ENCODE measurements at regions not wholly inside any gene's neighbourhood (a gene's known extent, or its start where the extent isn't known, plus 50 kb on each side); places are given as distances from the start of the nearest gene placed in this dataset.

GRCh38 chr6:134744301-134744700, 205.6 kb downstream of the ALDH8A1 start:
- no peak overlapping the region for H3K4me3 ChIP-seq (ENCODE audit: control insufficient read depth, low read depth, low read length)
- peak; percentile 12 for DNase-seq (ENCODE audit: low read depth)
- TF ChIP-seq, protein P1, sequence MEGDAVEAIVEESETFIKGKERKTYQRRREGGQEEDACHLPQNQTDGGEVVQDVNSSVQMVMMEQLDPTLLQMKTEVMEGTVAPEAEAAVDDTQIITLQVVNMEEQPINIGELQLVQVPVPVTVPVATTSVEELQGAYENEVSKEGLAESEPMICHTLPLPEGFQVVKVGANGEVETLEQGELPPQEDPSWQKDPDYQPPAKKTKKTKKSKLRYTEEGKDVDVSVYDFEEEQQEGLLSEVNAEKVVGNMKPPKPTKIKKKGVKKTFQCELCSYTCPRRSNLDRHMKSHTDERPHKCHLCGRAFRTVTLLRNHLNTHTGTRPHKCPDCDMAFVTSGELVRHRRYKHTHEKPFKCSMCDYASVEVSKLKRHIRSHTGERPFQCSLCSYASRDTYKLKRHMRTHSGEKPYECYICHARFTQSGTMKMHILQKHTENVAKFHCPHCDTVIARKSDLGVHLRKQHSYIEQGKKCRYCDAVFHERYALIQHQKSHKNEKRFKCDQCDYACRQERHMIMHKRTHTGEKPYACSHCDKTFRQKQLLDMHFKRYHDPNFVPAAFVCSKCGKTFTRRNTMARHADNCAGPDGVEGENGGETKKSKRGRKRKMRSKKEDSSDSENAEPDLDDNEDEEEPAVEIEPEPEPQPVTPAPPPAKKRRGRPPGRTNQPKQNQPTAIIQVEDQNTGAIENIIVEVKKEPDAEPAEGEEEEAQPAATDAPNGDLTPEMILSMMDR (conservative IDR thresholded peaks at IDR 0.05; ENCODE audit: control insufficient read depth, insufficient read depth, low read depth, low read length): no peak

GRCh38 chr6:134741200-134741536, 208.7 kb downstream of the ALDH8A1 start:
- TF ChIP-seq, protein P1 (conservative IDR thresholded peaks at IDR 0.05; ENCODE audit: control insufficient read depth, insufficient read depth, low read depth, low read length): no peak
- no peak for DNase-seq (ENCODE audit: low read depth)
- no peak overlapping the region for H3K4me3 ChIP-seq (ENCODE audit: control insufficient read depth, low read depth, low read length)

DNA sequence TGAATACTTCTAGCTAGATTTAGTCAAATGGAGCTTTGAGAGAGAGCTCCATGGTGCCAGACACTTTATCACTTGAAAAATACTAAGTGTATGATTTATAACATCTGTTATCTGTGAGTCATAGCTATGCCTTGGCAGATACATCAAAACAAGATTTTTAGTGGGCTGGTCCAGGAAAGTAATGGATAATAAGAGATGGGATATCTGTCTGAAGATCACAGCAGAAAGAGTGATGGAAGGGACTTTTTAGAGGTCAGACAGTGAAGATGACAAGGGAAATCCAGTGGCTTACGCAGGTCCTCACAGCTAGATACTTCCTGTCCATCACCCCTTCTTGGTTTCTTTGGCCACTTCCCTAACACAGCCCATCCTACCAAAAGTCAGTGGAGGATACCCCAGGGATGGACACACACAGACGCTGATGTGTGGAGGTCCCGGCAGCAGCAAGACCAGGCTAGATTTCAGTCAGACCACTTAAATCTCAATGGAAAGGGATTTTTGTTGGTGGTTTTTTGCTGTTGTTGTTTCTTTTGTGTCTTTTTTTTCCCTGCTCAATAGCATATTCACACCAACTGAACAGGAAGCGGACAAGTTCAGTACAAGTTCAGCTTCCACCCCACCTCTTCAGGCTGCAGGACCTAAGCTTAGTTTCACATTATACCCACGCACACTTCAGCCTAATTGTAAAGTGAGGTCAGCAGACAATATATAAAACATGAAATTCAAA, 209.3 kb downstream of the ALDH8A1 start:
- no peak overlapping the region for H3K4me3 ChIP-seq (ENCODE audit: control insufficient read depth, low read depth, low read length)
- TF ChIP-seq, protein P1 (conservative IDR thresholded peaks at IDR 0.05; ENCODE audit: control insufficient read depth, insufficient read depth, low read depth, low read length): no peak
- peak; percentile 61 for DNase-seq (ENCODE audit: low read depth)

DNA sequence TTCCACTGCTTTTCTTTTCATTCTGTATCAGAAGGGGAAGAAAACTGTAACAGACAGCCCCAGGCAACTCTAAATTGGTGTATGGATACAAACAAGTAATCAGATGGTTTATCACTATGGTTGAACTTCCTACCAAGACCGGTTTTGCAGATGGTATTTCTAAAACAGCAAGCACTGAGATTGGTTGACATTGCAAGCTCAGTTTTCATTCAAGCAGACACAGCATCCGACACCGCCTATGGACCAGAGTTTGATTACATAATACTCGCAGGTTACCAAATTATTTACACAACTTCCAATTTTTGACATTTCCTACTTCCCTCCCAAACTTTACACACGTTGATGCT, 209.9 kb downstream of the ALDH8A1 start:
- H3K4me3 ChIP-seq (ENCODE audit: control insufficient read depth, low read depth, low read length): no peak overlapping the region
- TF ChIP-seq, protein P1 (conservative IDR thresholded peaks at IDR 0.05; ENCODE audit: control insufficient read depth, insufficient read depth, low read depth, low read length): no peak
- DNase-seq (ENCODE audit: low read depth): peak; percentile 5

DNA sequence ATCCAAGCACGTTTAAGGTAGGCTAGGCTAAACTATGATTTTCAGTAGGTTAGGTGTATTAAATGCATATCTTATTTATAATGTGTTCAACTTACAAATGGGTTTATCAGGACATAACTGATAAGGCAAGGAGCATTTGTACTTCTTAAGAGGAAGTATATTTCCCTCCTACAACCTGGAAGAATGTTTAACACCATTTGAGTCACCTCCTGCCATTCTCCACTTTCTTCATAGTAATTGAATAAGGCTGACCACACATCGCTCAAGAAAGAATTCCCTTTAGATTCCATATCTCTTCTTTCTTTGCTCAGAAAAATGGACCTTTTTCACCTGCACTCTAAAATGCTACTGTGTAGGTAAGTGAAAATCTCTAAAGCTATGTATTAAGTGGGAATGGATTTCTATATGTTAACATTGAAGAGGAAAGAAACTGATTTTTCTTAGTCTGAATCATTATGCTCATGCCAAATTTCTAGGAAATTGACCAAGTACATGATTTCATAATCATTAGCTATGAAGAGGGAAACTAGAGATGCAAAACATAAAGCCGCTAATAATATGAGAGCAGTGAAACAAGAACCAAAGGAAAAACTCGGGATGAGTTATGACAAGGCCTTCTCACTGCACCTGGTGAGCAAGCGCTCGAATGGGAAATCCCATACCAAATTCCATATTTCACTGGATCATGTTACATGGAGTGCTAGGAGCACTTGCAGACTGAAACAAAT, 210.4 kb downstream of the ALDH8A1 start:
- H3K4me3 ChIP-seq (ENCODE audit: control insufficient read depth, low read depth, low read length): no peak overlapping the region
- peak; percentile 54 for DNase-seq (ENCODE audit: low read depth)
- TF ChIP-seq, protein P1 (conservative IDR thresholded peaks at IDR 0.05; ENCODE audit: control insufficient read depth, insufficient read depth, low read depth, low read length): no peak

GRCh38 chr6:134738211-134738885, 211.6 kb downstream of the ALDH8A1 start:
- H3K4me3 ChIP-seq (ENCODE audit: control insufficient read depth, low read depth, low read length): no peak overlapping the region
- no peak for DNase-seq (ENCODE audit: low read depth)
- TF ChIP-seq, protein P1 (conservative IDR thresholded peaks at IDR 0.05; ENCODE audit: control insufficient read depth, insufficient read depth, low read depth, low read length): no peak

Data from fibroblast of mammary gland (primary cell).